Loucy (cell line): ENCODE measurements at regions not wholly inside any gene's neighbourhood (a gene's known extent, or its start where the extent isn't known, plus 50 kb on each side); places are given as distances from the start of the nearest gene placed in this dataset.

Experiments used
- H2AFZ ChIP-seq: fragments of 200-600 bp; sonication (generic); 2 replicates; pipeline ENCODE4 v1.6.0; 2016; ENCODE audit warnings: antibody characterized with exemption, mild to moderate bottlenecking, low read length, moderate library complexity
- H3F3A ChIP-seq: fragments of 200-600 bp; 2 replicates; pipeline ENCODE4 v1.6.0; 2016; ENCODE audit warnings: antibody characterized with exemption, low read depth, mild to moderate bottlenecking
- H3K27me3 ChIP-seq: fragments of 200-600 bp; sonication (generic); 2 replicates; pipeline ENCODE4 v1.6.1; 2014; ENCODE audit warnings: low read length, mild to moderate bottlenecking; ENCODE audit not compliant: insufficient read depth, poor library complexity, severe bottlenecking
- H3K36me3 ChIP-seq: fragments of 200-600 bp; sonication (generic); 2 replicates; pipeline ENCODE4 v1.6.1; 2016; ENCODE audit warnings: low read length; ENCODE audit not compliant: insufficient read depth
- H3K4me1 ChIP-seq: fragments of 200-600 bp; sonication (generic); 2 replicates; pipeline ENCODE4 v1.5.1; 2014; ENCODE audit warnings: low read length, mild to moderate bottlenecking; ENCODE audit not compliant: insufficient read depth, poor library complexity, severe bottlenecking
- H3K4me2 ChIP-seq: fragments of 200-600 bp; sonication (generic); 2 replicates; pipeline ENCODE4 v1.6.0; 2014; ENCODE audit warnings: antibody characterized with exemption, low read length, low read depth, mild to moderate bottlenecking; ENCODE audit not compliant: poor library complexity, severe bottlenecking
- H3K4me3 ChIP-seq: fragments of 200-600 bp; sonication (generic); 2 replicates; pipeline ENCODE4 v1.5.1; 2014; ENCODE audit warnings: low read length, mild to moderate bottlenecking, mixed read lengths; ENCODE audit not compliant: poor library complexity, severe bottlenecking
- H3K79me2 ChIP-seq: fragments of 200-600 bp; sonication (generic); 2 replicates; pipeline ENCODE4 v1.6.1; 2014; ENCODE audit warnings: low read length; ENCODE audit not compliant: insufficient read depth
- H3K9ac ChIP-seq: fragments of 200-600 bp; sonication (generic); 2 replicates; pipeline ENCODE4 v1.6.0; 2014; ENCODE audit warnings: mild to moderate bottlenecking, low read depth, low read length, moderate library complexity; ENCODE audit not compliant: poor library complexity, severe bottlenecking
- H3K9me2 ChIP-seq: fragments of 200-600 bp; sonication (generic); replicated peaks from 2 replicates; pipeline ENCODE4 v1.6.1; 2016; ENCODE audit warnings: low read depth, low read length, mixed read lengths
- H3K9me3 ChIP-seq: fragments of 200-600 bp; sonication (generic); 2 replicates; pipeline ENCODE4 v1.6.1; 2014; ENCODE audit warnings: mild to moderate bottlenecking, antibody characterized with exemption, low read length, low read depth; ENCODE audit not compliant: insufficient read depth
- H4K20me1 ChIP-seq: fragments of 200-600 bp; sonication (generic); 2 replicates; pipeline ENCODE4 v1.6.0; 2014; ENCODE audit warnings: antibody characterized with exemption, low read length, mild to moderate bottlenecking; ENCODE audit not compliant: insufficient read depth, poor library complexity, severe bottlenecking
- CTCF ChIP-seq: fragments of 200-600 bp; sonication (generic); conservative IDR thresholded peaks from 2 replicates; pipeline ENCODE4 v1.5.1; 2014; ENCODE audit warnings: mild to moderate bottlenecking, antibody characterized with exemption, low read length
- EZH2phosphoT487 ChIP-seq: fragments of 200-600 bp; IDR thresholded peaks from 2 replicates; pipeline ENCODE4 v1.6.1; 2018; ENCODE audit warnings: antibody characterized with exemption, mild to moderate bottlenecking, moderate library complexity, borderline replicate concordance

GRCh38 chr3:163541629-163542028 lies 1536.7 kb downstream of the SI start:
- no peaks in the 10 kb centered on the region for H3K27me3 ChIP-seq
- H3K4me1 ChIP-seq, result no peaks in the 10 kb centered on the region
- no peak overlapping the region for H3K4me2 ChIP-seq
- H3F3A ChIP-seq, result no peaks in the 10 kb centered on the region
- no peaks in the 10 kb centered on the region for H3K36me3 ChIP-seq
- no peaks in the 10 kb centered on the region for H4K20me1 ChIP-seq
- no peak overlapping the region for H3K4me3 ChIP-seq
- H3K9me2 ChIP-seq, result no peaks in the 10 kb centered on the region
- H2AFZ ChIP-seq, result no peak overlapping the region
- no peaks in the 10 kb centered on the region for H3K79me2 ChIP-seq
- no peak overlapping the region for H3K9ac ChIP-seq
- H3K9me3 ChIP-seq, result no peaks in the 10 kb centered on the region
- no peak for TF ChIP-seq CTCF
- TF ChIP-seq EZH2phosphoT487, result no peak

GRCh38 chr3:163538387-163538786 lies 1539.9 kb downstream of the SI start:
- no peaks in the 10 kb centered on the region for H3K9me2 ChIP-seq
- TF ChIP-seq EZH2phosphoT487 (no peak), CTCF (no peak)
- H3K4me3 ChIP-seq, result no peak overlapping the region
- no peaks in the 10 kb centered on the region for H4K20me1 ChIP-seq
- H3K4me1 ChIP-seq, result no peaks in the 10 kb centered on the region
- H3K4me2 ChIP-seq, result no peak overlapping the region
- no peaks in the 10 kb centered on the region for H3K79me2 ChIP-seq
- no peaks in the 10 kb centered on the region for H3K36me3 ChIP-seq
- H3F3A ChIP-seq, result no peaks in the 10 kb centered on the region
- no peak overlapping the region for H2AFZ ChIP-seq
- no peak overlapping the region for H3K9ac ChIP-seq
- H3K27me3 ChIP-seq, result no peaks in the 10 kb centered on the region
- no peaks in the 10 kb centered on the region for H3K9me3 ChIP-seq

GRCh38 chr3:163533381-163533780 lies 1544.9 kb downstream of the SI start:
- TF ChIP-seq EZH2phosphoT487 (no peak), CTCF (no peak)
- no peaks in the 10 kb centered on the region for H3K27me3 ChIP-seq
- H3K9me3 ChIP-seq, result no peaks in the 10 kb centered on the region
- no peaks in the 10 kb centered on the region for H3K36me3 ChIP-seq
- no peaks in the 10 kb centered on the region for H3F3A ChIP-seq
- no peak overlapping the region for H2AFZ ChIP-seq
- no peaks in the 10 kb centered on the region for H3K9me2 ChIP-seq
- no peaks in the 10 kb centered on the region for H3K79me2 ChIP-seq
- no peaks in the 10 kb centered on the region for H3K4me1 ChIP-seq
- no peak overlapping the region for H3K4me3 ChIP-seq
- H4K20me1 ChIP-seq, result no peaks in the 10 kb centered on the region
- no peak overlapping the region for H3K9ac ChIP-seq
- no peak overlapping the region for H3K4me2 ChIP-seq
